HCT116 (cell line): ENCODE measurements at regions not wholly inside any gene's neighbourhood (a gene's known extent, or its start where the extent isn't known, plus 50 kb on each side); places are given as distances from the start of the nearest gene placed in this dataset.

ENCODE experiments used
- CEBPB ChIP-seq: IDR thresholded peaks from 2 replicates; pipeline ENCODE4 v1.6.1; 2012; ENCODE audit warnings: low read depth
- EZH2 ChIP-seq: fragments of 200-600 bp; sonication (generic); IDR thresholded peaks from 2 replicates; pipeline ENCODE4 v1.6.1; 2017; ENCODE audit warnings: antibody characterized with exemption, mixed run types
- EZH2phosphoT487 ChIP-seq: fragments of 200-600 bp; IDR thresholded peaks from 2 replicates; pipeline ENCODE4 v1.6.1; 2018; ENCODE audit warnings: antibody characterized with exemption, borderline replicate concordance
- POLR2A ChIP-seq: IDR thresholded peaks from 2 replicates; pipeline ENCODE4 v1.7.0; 2011; ENCODE audit warnings: borderline replicate concordance; ENCODE audit not compliant: insufficient read depth, insufficient read length; ENCODE audit errors: extremely low read depth
- POLR2AphosphoS5 ChIP-seq: IDR thresholded peaks from 2 replicates; pipeline ENCODE4 v1.6.1; 2011; ENCODE audit warnings: mild to moderate bottlenecking, low read depth, low read length, moderate library complexity
- SP1 ChIP-seq: IDR thresholded peaks from 2 replicates; pipeline ENCODE4 v1.6.1; 2012; ENCODE audit warnings: low read depth
- ZNF274 ChIP-seq: fragments of 200-500 bp; sonication (Bioruptor generic); IDR thresholded peaks from 2 replicates; pipeline ENCODE4 v1.6.1; 2014; ENCODE audit warnings: mild to moderate bottlenecking, low read depth, low read length, inconsistent platforms
- TF ChIP-seq, protein P1 (sequence below), 3 experiments: fragments of 200-600 bp in 1 of 3; sonication (generic) in 1 of 3; IDR thresholded peaks in 2 of 3; conservative IDR thresholded peaks in 1 of 3; 2 replicates each; pipeline ENCODE4 v1.5.1; 2012 to 2017; ENCODE audit warnings: low read depth in 2 of 3, low read length in 2 of 3, antibody characterized with exemption in 1 of 3, borderline replicate concordance in 1 of 3, control low read depth in 1 of 3, mild to moderate bottlenecking in 1 of 3, mixed read lengths in 1 of 3, mixed run types in 1 of 3, moderate library complexity in 1 of 3; ENCODE audit not compliant: insufficient read depth in 1 of 3
- TF ChIP-seq, protein P2 (sequence below): IDR thresholded peaks from 2 replicates; pipeline ENCODE4 v1.6.1; 2012
- TF ChIP-seq, protein P3 (sequence below): IDR thresholded peaks from 2 replicates; pipeline ENCODE4 v1.6.1; 2012; ENCODE audit warnings: low read depth
- TF ChIP-seq, protein P4 (sequence below): IDR thresholded peaks from 2 replicates; pipeline ENCODE4 v1.6.1; 2011; ENCODE audit warnings: mild to moderate bottlenecking, low read length, moderate library complexity; ENCODE audit not compliant: insufficient replicate concordance; ENCODE audit errors: extremely low read depth

DNA sequence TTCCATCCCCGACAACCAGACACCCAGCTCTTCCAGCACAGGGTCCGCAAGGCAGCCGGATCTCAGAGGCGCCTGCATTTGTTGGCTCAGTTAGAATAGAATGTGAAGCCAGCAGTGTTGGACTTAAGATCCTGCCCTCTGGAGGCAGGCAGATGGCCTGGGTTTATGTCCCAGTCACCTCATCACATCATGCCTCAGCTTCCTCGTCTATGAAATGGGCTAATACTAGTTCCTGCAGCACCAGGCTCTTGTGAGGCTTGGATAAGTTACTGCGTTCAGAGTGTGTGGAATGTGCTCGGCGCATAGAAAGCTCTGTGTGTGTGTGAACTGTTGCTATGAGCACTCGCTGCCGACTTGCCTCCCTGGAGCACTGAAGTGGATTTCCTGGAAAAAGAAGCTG lies 202.5 kb upstream of the GPR26 start:
- no peak for TF ChIP-seq EZH2phosphoT487
- TF ChIP-seq, protein P1, sequence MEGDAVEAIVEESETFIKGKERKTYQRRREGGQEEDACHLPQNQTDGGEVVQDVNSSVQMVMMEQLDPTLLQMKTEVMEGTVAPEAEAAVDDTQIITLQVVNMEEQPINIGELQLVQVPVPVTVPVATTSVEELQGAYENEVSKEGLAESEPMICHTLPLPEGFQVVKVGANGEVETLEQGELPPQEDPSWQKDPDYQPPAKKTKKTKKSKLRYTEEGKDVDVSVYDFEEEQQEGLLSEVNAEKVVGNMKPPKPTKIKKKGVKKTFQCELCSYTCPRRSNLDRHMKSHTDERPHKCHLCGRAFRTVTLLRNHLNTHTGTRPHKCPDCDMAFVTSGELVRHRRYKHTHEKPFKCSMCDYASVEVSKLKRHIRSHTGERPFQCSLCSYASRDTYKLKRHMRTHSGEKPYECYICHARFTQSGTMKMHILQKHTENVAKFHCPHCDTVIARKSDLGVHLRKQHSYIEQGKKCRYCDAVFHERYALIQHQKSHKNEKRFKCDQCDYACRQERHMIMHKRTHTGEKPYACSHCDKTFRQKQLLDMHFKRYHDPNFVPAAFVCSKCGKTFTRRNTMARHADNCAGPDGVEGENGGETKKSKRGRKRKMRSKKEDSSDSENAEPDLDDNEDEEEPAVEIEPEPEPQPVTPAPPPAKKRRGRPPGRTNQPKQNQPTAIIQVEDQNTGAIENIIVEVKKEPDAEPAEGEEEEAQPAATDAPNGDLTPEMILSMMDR (IDR thresholded peaks at IDR 0.05 in 2 of 3, conservative IDR thresholded peaks at IDR 0.05 in 1 of 3; ENCODE audit: borderline replicate concordance in 1 of 3, insufficient read depth in 1 of 3, low read depth in 2 of 3, low read length in 2 of 3): no peak
- TF ChIP-seq POLR2A: no peak
- TF ChIP-seq CEBPB: no peak
- TF ChIP-seq ZNF274: no peak
- TF ChIP-seq SP1: no peak
- TF ChIP-seq EZH2: no peak
- TF ChIP-seq, protein P2, sequence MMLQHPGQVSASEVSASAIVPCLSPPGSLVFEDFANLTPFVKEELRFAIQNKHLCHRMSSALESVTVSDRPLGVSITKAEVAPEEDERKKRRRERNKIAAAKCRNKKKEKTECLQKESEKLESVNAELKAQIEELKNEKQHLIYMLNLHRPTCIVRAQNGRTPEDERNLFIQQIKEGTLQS: no peak
- TF ChIP-seq POLR2AphosphoS5: no peak
- TF ChIP-seq, protein P3, sequence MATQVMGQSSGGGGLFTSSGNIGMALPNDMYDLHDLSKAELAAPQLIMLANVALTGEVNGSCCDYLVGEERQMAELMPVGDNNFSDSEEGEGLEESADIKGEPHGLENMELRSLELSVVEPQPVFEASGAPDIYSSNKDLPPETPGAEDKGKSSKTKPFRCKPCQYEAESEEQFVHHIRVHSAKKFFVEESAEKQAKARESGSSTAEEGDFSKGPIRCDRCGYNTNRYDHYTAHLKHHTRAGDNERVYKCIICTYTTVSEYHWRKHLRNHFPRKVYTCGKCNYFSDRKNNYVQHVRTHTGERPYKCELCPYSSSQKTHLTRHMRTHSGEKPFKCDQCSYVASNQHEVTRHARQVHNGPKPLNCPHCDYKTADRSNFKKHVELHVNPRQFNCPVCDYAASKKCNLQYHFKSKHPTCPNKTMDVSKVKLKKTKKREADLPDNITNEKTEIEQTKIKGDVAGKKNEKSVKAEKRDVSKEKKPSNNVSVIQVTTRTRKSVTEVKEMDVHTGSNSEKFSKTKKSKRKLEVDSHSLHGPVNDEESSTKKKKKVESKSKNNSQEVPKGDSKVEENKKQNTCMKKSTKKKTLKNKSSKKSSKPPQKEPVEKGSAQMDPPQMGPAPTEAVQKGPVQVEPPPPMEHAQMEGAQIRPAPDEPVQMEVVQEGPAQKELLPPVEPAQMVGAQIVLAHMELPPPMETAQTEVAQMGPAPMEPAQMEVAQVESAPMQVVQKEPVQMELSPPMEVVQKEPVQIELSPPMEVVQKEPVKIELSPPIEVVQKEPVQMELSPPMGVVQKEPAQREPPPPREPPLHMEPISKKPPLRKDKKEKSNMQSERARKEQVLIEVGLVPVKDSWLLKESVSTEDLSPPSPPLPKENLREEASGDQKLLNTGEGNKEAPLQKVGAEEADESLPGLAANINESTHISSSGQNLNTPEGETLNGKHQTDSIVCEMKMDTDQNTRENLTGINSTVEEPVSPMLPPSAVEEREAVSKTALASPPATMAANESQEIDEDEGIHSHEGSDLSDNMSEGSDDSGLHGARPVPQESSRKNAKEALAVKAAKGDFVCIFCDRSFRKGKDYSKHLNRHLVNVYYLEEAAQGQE: no peak
- TF ChIP-seq, protein P4, sequence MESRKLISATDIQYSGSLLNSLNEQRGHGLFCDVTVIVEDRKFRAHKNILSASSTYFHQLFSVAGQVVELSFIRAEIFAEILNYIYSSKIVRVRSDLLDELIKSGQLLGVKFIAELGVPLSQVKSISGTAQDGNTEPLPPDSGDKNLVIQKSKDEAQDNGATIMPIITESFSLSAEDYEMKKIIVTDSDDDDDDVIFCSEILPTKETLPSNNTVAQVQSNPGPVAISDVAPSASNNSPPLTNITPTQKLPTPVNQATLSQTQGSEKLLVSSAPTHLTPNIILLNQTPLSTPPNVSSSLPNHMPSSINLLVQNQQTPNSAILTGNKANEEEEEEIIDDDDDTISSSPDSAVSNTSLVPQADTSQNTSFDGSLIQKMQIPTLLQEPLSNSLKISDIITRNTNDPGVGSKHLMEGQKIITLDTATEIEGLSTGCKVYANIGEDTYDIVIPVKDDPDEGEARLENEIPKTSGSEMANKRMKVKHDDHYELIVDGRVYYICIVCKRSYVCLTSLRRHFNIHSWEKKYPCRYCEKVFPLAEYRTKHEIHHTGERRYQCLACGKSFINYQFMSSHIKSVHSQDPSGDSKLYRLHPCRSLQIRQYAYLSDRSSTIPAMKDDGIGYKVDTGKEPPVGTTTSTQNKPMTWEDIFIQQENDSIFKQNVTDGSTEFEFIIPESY: no peak
